AG04450 (cell line): ENCODE measurements at regions not wholly inside any gene's neighbourhood (a gene's known extent, or its start where the extent isn't known, plus 50 kb on each side); places are given as distances from the start of the nearest gene placed in this dataset.
"Not testable (repeated sequence)": the region's sequence is repeated elsewhere in the genome, so short reads cannot be mapped to it uniquely, and the experiment has no call there.

Source experiments
- CTCF ChIA-PET: fragments of 300-600, 350-600 bp; formaldehyde crosslinking; extraction: SDS; loops from one replicate; lab custom pipeline; 2022; ENCODE audit warnings: antibody characterized with exemption, inconsistent platforms; lab: Charles Lee
- POLR2A ChIA-PET: fragments of 350-600 bp; formaldehyde crosslinking; extraction: SDS; loops from one replicate; lab custom pipeline; 2021; ENCODE audit warnings: antibody characterized with exemption, inconsistent platforms; lab: Yijun Ruan, JAX
- DNase-seq: peaks from one replicate; pipeline ENCODE4 v3.0.0-alpha.2; 2011; ENCODE audit warnings: low read depth, low spot score
- H3K27ac ChIP-seq: one replicate; pipeline ENCODE4 v1.5.1; 2012; ENCODE audit warnings: low read depth, low read length, control low read depth
- H3K27me3 ChIP-seq: one replicate; pipeline ENCODE4 v1.6.0; 2012; ENCODE audit warnings: low read length; ENCODE audit not compliant: control insufficient read depth, insufficient read depth
- H3K4me3 ChIP-seq: 2 replicates; pipeline ENCODE4 v1.5.1; 2011; ENCODE audit warnings: mild to moderate bottlenecking, low read depth, low read length, control low read depth
- H3K9me3 ChIP-seq: 2 replicates; pipeline ENCODE4 v1.5.1; 2012; ENCODE audit warnings: low read length; ENCODE audit not compliant: control insufficient read depth, insufficient read depth
- TF ChIP-seq, protein P1 (sequence below): IDR thresholded peaks from 2 replicates; pipeline ENCODE4 v1.5.1; 2011; ENCODE audit warnings: low read depth, low read length, control low read depth, inconsistent platforms

DNA sequence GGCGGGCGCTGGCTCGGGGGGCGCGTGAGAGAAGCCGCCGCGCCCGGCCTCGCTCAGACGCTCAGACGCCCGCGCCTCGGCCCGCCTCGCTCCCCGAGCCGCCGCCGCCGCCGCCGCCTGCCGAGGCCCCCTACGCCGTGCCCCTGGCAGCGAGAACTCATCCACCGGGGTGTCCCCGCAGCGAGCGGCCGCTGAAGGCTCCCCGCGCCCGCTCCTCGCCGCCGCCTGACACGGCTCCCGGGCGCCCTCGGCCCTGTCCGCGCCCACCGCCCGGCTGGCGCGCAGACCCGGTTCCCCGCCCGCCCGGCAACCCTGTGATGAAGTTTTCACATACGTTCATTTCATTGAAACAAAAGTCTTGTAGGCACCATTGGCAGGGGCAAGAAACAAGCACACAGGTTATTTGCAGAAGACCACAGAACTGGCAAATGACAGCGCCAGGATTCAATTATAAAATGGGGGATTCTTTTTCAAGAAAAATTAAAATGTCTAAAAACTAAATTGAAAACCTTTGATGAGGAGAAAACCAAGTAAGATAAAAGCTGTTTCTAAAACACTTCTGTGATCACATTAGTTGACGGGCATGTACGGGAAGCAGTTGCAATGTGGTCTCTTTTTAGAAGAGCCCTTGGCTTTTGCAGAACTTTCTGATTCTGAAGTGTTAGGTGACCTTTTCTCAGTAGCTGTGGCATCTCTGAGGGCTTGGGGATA is 50.5 kb upstream of the TUBA3D start:
- TF ChIP-seq, protein P1, sequence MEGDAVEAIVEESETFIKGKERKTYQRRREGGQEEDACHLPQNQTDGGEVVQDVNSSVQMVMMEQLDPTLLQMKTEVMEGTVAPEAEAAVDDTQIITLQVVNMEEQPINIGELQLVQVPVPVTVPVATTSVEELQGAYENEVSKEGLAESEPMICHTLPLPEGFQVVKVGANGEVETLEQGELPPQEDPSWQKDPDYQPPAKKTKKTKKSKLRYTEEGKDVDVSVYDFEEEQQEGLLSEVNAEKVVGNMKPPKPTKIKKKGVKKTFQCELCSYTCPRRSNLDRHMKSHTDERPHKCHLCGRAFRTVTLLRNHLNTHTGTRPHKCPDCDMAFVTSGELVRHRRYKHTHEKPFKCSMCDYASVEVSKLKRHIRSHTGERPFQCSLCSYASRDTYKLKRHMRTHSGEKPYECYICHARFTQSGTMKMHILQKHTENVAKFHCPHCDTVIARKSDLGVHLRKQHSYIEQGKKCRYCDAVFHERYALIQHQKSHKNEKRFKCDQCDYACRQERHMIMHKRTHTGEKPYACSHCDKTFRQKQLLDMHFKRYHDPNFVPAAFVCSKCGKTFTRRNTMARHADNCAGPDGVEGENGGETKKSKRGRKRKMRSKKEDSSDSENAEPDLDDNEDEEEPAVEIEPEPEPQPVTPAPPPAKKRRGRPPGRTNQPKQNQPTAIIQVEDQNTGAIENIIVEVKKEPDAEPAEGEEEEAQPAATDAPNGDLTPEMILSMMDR: no peak
- CTCF ChIA-PET: interaction anchor here (1.1 to 2.0 kb wide), 2 partner anchors 12 to 67 kb away, joined by 4 to 13 read pairs; partner anchors contain the start of gene MZT2A
- Histone ChIP-seq H3K4me3 (no peak overlapping the region), H3K27ac (no peak overlapping the region), H3K9me3 (peaks cover 5% of the 10 kb centered on the region), H3K27me3 (peaks cover 35% of the 10 kb centered on the region)
- POLR2A ChIA-PET: no interaction called here
- DNase-seq: no peak

DNA sequence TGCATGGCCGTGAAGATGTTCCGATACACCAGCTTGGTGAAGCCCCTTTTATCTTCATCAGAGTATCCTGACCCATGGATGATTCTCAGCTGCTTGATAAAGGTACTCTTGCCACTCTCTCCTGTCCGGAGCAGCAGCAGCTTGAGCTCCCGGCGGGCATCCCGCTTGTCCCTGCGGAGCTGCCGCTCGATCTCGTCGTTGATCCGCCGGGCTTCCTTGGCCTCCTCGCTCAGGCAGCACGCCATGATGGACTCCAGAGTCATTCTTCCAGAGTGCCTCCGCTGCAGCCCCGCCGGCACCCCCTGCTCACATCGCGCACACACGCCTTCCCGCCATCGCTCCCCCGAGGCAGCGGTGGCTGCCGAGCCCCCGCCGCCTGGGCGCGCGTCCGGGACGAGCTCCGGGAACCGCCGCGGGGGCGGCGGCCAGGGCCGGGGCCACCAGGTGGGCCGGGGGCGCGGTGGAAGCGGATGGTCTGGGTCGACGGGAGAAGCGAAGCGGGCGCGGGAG is 51.3 kb upstream of the TUBA3D start:
- DNase-seq, H3K9me3 ChIP-seq, H3K4me3 ChIP-seq, POLR2A ChIA-PET, H3K27ac ChIP-seq: not testable (repeated sequence)
- H3K27me3 ChIP-seq: peaks cover 32% of the 10 kb centered on the region
- CTCF ChIA-PET: interaction anchor here (1.1 kb wide), 1 partner anchor 68 kb away, joined by 4 read pairs; the partner anchor contains the start of gene MZT2A

DNA sequence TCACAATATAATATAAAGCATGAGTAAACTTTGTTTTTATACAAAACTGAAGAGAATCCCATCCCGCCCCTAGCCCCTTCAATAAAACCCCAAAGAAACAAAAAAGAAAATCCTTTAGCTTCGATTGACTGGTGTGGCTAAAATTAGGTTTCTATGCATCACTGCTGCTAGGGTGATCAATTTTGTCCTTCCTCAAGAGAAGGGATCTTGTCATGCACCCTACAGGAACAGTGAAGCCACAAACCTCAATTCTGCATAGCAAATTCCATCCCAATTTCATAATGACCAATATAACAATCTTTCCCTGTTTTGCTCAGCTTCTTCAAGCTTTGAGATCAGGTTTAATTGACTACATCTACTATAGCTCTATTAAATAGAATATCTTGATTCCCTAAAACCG is 55.2 kb upstream of the TUBA3D start:
- POLR2A ChIA-PET, H3K27ac ChIP-seq, H3K4me3 ChIP-seq, DNase-seq, H3K9me3 ChIP-seq: not testable (repeated sequence)
- CTCF ChIA-PET: interaction anchor here (2.4 kb wide), 1 partner anchor 72 kb away, joined by 9 read pairs; the partner anchor contains the start of gene MZT2A
- peaks cover 15% of the 10 kb centered on the region for H3K27me3 ChIP-seq

DNA sequence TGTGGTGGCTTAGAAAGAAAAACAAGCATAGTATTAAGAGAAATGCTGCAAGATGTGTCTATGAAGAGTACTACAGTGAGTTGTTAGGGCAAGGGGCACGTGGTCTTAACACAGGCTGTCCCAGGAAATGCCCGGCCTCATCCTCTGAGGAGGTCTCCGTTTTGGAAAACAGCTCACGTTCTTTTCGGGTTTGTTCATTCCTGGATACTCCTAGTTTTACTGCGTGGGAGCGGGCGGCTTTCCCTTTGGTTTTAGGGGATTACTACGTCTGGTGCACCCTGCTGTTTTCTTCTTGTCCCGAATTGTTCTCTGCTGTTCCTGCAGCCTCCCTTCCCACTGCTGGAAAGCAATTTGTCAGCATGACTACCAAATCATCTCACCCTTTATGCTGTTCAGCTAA is 55.5 kb upstream of the RAB6D start:
- ChIA-PET CTCF (interaction anchor here (2.4 kb wide), 1 partner anchor 73 kb away, joined by 9 read pairs; the partner anchor contains the start of gene MZT2A), POLR2A (no interaction called here)
- no peak overlapping the region for H3K4me3 ChIP-seq
- peaks cover 9% of the 10 kb centered on the region for H3K27me3 ChIP-seq
- no peak overlapping the region for H3K27ac ChIP-seq
- H3K9me3 ChIP-seq: peaks cover 2% of the 10 kb centered on the region
- no peak for DNase-seq
- TF ChIP-seq, protein P1: no peak

DNA sequence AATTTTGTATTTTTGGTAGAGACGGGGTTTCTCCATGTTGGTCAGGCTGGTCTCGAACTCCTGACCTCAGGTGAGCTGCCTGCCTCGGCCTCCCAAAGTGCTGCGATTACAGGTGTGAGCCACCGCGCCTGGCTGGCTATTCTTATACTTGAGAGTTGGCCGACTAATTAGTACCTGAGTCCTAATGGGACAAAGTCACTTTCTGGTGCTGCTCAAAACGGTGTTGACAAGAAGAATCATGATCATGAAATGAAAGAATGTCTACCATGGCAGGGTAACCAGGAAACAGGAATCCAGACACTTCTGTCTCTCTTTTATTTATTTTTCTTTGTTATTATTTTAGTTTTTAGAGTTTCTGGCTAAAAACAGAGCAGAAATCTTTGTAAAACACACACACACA is 54.7 kb upstream of the RAB6D start:
- TF ChIP-seq, protein P1: no peak
- DNase-seq: no peak
- CTCF ChIA-PET: no interaction called here
- H3K9me3 ChIP-seq: no peaks in the 10 kb centered on the region
- H3K27me3 ChIP-seq: peaks cover 3% of the 10 kb centered on the region
- no peak overlapping the region for H3K27ac ChIP-seq
- POLR2A ChIA-PET: no interaction called here
- no peak overlapping the region for H3K4me3 ChIP-seq

DNA sequence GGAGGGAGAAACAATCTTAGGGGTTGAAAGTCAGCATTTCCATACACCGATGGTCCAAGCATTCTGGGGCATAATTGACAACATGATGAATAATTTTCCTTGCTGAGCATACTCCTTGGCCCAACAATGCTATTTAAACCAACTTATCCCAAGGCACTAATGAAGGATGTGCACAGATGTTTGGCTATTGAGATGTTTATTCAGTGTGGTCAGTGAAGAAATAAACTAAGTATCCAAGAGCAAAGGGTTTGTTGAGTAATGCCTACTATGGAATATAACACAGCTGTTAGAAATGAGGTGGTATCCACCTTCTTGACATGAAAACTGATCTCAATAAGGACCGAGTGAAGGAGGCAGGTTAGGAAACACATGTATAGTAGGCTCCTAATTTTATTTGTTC is 53.9 kb upstream of the RAB6D start:
- Histone ChIP-seq H3K27me3 (peaks cover 2% of the 10 kb centered on the region), H3K9me3 (no peaks in the 10 kb centered on the region), H3K27ac (no peak overlapping the region), H3K4me3 (no peak overlapping the region)
- ChIA-PET CTCF (interaction anchor here (0.7 kb wide), 1 partner anchor 255 kb away, joined by 3 read pairs; no protein-coding TSS in a partner anchor), POLR2A (no interaction called here)
- TF ChIP-seq, protein P1: no peak
- no peak for DNase-seq
